ENCODE measurements at regions not wholly inside any gene's neighbourhood (a gene's known extent, or its start where the extent isn't known, plus 50 kb on each side); places are given as distances from the start of the nearest gene placed in this dataset.

GRCh38 chr7:17460665-17461064 is 162.2 kb downstream of the AHR start:
- DNase-seq (ENCODE audit: low read depth, low spot score), result no peak
- in situ Hi-C loops (cut with HindIII; ENCODE audit: low sequenced_read_pairs), result no loop called here
- H3K4me3 ChIP-seq (ENCODE audit: low read depth, low read length), result no peak overlapping the region
- no peak for TF ChIP-seq CTCF (IDR thresholded peaks at IDR 0.05; ENCODE audit: low read depth, low read length)

- no peak for TF ChIP-seq CTCF (IDR thresholded peaks at IDR 0.05; ENCODE audit: low read depth, low read length)
- in situ Hi-C loops (cut with HindIII; ENCODE audit: low sequenced_read_pairs), result no loop called here
- DNase-seq (ENCODE audit: low read depth, low spot score), result no peak
- no peak overlapping the region for H3K4me3 ChIP-seq (ENCODE audit: low read depth, low read length)
These were observed 163.7 kb downstream of the AHR start for GRCh38 chr7:17462131-17462631.

GRCh38 chr7:17463511-17464085 is 165.1 kb downstream of the AHR start:
- no peak for TF ChIP-seq CTCF (IDR thresholded peaks at IDR 0.05; ENCODE audit: low read depth, low read length)
- no peak overlapping the region for H3K4me3 ChIP-seq (ENCODE audit: low read depth, low read length)
- in situ Hi-C loops (cut with HindIII; ENCODE audit: low sequenced_read_pairs), result no loop called here
- no peak for DNase-seq (ENCODE audit: low read depth, low spot score)

GRCh38 chr7:17466216-17466615 is 167.8 kb downstream of the AHR start:
- TF ChIP-seq CTCF (IDR thresholded peaks at IDR 0.05; ENCODE audit: low read depth, low read length), result no peak
- DNase-seq (ENCODE audit: low read depth, low spot score), result no peak
- in situ Hi-C loops (cut with HindIII; ENCODE audit: low sequenced_read_pairs), result no loop called here
- no peak overlapping the region for H3K4me3 ChIP-seq (ENCODE audit: low read depth, low read length)

- DNase-seq (ENCODE audit: low read depth, low spot score), result no peak
- no peak overlapping the region for H3K4me3 ChIP-seq (ENCODE audit: low read depth, low read length)
- TF ChIP-seq CTCF (IDR thresholded peaks at IDR 0.05; ENCODE audit: low read depth, low read length), result no peak
- in situ Hi-C loops (cut with HindIII; ENCODE audit: low sequenced_read_pairs), result no loop called here
These were observed 169.0 kb downstream of the AHR start for GRCh38 chr7:17467386-17467945.

- in situ Hi-C loops (cut with HindIII; ENCODE audit: low sequenced_read_pairs), result no loop called here
- no peak overlapping the region for H3K4me3 ChIP-seq (ENCODE audit: low read depth, low read length)
- no peak for DNase-seq (ENCODE audit: low read depth, low spot score)
- TF ChIP-seq CTCF (IDR thresholded peaks at IDR 0.05; ENCODE audit: low read depth, low read length), result no peak
These were observed 172.9 kb downstream of the AHR start for GRCh38 chr7:17471325-17471724.

Measured in astrocyte of the spinal cord (primary cell).